ENCODE measurements at regions not wholly inside any gene's neighbourhood (a gene's known extent, or its start where the extent isn't known, plus 50 kb on each side); places are given as distances from the start of the nearest gene placed in this dataset.

- Mint-ChIP-seq H3K4me1 (ENCODE audit: low read depth) (peaks cover 38% of the 10 kb centered on the region), H3K27ac (no peak overlapping the region), H3K9me3 (no peaks in the 10 kb centered on the region), H3K27me3 (peaks cover 57% of the 10 kb centered on the region), H3K4me3 (no peak overlapping the region), H3K36me3 (ENCODE audit: low read depth) (no peaks in the 10 kb centered on the region)
- intact Hi-C loops (cut with micrococcal nuclease), result loop anchor here (5.0 to 10.0 kb wide), 2 partner anchors 270 to 408 kb away; no protein-coding TSS in a partner anchor
These were observed 101.7 kb upstream of the SPRY2 start for GRCh38 chr13:80442609-80443008.

DNA sequence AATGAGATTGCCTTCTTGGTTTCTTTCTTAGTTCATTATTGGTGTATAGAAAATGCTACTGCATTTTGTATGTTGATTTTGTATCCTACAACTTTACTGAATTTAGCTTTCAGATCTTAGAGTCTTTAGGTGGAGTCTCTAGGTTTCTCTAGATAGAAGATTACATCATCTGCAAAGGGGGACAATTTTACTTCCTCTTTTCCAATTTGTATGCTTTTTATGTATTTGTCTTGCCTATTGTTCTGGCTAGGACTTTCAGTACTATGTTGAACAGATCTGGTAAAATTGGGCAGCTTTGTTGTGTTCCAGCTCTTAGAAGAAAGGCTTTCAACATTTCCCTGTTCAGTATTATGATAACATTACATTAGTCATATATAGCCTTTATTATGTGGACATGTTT, 101.0 kb upstream of the SPRY2 start:
- H3K9me3 Mint-ChIP-seq, result no peaks in the 10 kb centered on the region
- no peaks in the 10 kb centered on the region for H3K36me3 Mint-ChIP-seq (ENCODE audit: low read depth)
- H3K27me3 Mint-ChIP-seq, result peaks cover 55% of the 10 kb centered on the region
- no peak overlapping the region for H3K4me3 Mint-ChIP-seq
- no peak overlapping the region for H3K27ac Mint-ChIP-seq
- intact Hi-C loops (cut with micrococcal nuclease), result loop anchor here (5.0 to 10.0 kb wide), 2 partner anchors 270 to 407 kb away; no protein-coding TSS in a partner anchor
- peaks cover 38% of the 10 kb centered on the region for H3K4me1 Mint-ChIP-seq (ENCODE audit: low read depth)

DNA sequence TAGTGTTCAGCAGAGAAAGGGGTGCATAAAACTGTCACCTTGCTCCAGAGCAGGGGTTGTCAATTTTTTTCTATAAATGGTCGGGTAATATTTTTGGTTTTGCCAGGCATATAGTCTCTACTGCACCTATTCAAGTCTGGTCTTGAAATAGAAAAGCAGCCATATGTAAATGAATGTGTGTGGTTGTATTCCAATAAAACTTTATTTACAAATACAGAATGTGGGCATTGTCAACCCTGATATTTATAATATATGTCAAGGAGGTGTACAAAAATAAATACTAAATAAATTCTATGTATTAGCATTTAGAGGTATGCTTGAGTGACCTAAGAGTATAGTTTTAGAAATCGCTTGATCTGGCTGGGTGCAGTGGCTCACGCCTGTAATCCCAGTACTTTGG, 97.6 kb upstream of the SPRY2 start:
- Mint-ChIP-seq H3K27ac (no peak overlapping the region), H3K36me3 (ENCODE audit: low read depth) (no peaks in the 10 kb centered on the region), H3K27me3 (peaks cover 46% of the 10 kb centered on the region), H3K9me3 (no peaks in the 10 kb centered on the region), H3K4me3 (no peak overlapping the region), H3K4me1 (ENCODE audit: low read depth) (peaks cover 17% of the 10 kb centered on the region)
- intact Hi-C loops (cut with micrococcal nuclease), result no loop called here

GRCh38 chr13:80437231-80437630, 96.3 kb upstream of the SPRY2 start:
- intact Hi-C loops (cut with micrococcal nuclease), result no loop called here
- Mint-ChIP-seq H3K4me3 (no peak overlapping the region), H3K9me3 (no peaks in the 10 kb centered on the region), H3K4me1 (ENCODE audit: low read depth) (peaks cover 7% of the 10 kb centered on the region), H3K27me3 (peaks cover 39% of the 10 kb centered on the region), H3K36me3 (ENCODE audit: low read depth) (no peaks in the 10 kb centered on the region), H3K27ac (no peak overlapping the region)

DNA sequence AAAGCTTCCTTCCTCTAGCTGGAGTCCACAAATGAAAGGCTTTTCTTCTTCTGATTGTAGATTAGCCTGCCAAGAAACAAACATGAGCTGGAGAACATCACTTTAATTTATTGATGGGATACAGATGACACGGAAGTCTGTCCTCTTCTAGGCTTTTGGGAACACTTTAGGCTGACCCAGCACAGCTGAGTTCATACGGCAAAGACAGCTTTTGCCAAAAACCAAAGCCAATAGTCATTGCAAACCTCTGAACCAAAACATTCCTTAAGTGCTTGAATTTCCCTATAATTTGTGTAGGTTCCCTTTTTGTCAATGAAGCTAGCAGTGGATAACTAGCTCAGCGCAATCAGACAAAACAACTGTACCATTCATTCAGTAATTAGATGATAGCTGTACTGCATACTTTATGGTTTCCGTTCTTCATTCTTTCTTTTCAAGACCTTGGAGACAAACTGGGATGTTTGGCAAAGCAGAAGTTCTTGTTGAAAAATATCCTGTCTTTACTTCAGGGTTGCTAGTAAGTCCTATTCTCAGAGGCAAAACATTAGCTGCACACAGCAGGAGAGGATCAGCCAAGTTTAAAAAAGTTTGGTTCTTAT, 95.7 kb upstream of the SPRY2 start:
- Mint-ChIP-seq H3K27me3 (peaks cover 35% of the 10 kb centered on the region), H3K4me3 (no peak overlapping the region), H3K27ac (no peak overlapping the region), H3K36me3 (ENCODE audit: low read depth) (no peaks in the 10 kb centered on the region), H3K4me1 (ENCODE audit: low read depth) (peaks cover 1% of the 10 kb centered on the region), H3K9me3 (no peaks in the 10 kb centered on the region)
- intact Hi-C loops (cut with micrococcal nuclease), result no loop called here

GRCh38 chr13:80430561-80430960, 89.6 kb upstream of the SPRY2 start:
- Mint-ChIP-seq H3K4me1 (ENCODE audit: low read depth) (peaks cover 7% of the 10 kb centered on the region), H3K4me3 (no peak overlapping the region), H3K27ac (no peak overlapping the region), H3K27me3 (peaks cover 17% of the 10 kb centered on the region), H3K9me3 (no peaks in the 10 kb centered on the region), H3K36me3 (ENCODE audit: low read depth) (no peaks in the 10 kb centered on the region)
- intact Hi-C loops (cut with micrococcal nuclease), result no loop called here

DNA sequence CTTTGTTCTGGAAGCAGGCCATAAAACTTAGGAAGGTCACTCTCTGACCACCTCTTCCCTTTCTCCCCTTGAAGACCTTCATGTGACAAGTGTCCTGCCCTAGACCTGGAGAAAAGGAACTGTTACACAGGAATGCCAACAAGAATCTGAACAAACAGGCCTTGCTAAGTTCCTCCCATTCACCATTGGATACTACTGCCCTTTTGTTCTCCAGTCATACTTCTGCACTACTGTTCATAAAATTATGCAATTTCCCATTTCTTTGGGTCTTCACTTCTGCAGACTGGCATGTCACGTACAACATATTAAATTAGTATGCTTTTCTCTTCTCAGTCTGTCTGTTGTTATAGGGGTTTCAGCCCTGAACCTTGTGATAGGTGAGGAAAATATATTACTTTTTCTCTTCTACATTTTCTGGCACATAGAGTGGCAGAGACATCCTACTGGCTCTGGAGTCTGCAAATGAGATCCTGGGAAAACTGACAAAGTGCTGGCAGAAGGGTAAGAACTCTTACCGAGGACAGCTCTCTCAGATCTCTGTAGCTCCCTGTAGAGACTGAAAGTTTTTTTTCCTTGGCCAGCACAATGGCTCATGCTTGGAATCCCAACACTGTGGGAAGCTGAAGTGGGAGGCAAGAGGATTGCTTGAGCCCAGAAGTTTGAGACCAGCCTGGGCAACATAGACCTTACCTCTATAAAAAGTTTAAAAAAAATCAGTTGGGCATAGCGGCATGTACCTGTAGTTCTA, 87.6 kb upstream of the SPRY2 start:
- no peaks in the 10 kb centered on the region for H3K36me3 Mint-ChIP-seq (ENCODE audit: low read depth)
- H3K4me3 Mint-ChIP-seq, result no peak overlapping the region
- no peak overlapping the region for H3K27ac Mint-ChIP-seq
- H3K27me3 Mint-ChIP-seq, result peaks cover 15% of the 10 kb centered on the region
- intact Hi-C loops (cut with micrococcal nuclease), result no loop called here
- peaks cover 20% of the 10 kb centered on the region for H3K9me3 Mint-ChIP-seq
- peaks cover 7% of the 10 kb centered on the region for H3K4me1 Mint-ChIP-seq (ENCODE audit: low read depth)

DNA sequence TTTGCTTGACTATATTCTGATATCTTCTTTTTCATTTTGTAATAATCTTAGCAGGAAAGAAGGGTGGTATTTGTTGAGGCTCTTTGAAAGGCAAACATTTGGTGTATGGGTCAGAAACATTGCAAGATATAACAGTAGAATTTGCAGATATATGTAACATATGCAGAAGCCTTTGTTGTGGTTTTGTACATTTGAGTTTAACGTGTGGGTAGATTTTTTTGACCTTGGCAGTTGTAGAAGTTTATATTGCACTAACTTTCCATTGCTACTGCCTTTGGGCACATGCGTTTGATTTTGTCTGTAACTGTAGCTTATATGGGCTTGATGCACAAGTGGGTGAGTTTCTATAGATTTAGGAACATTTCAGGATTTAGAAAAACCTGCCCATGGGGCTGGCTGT, 78.5 kb upstream of the SPRY2 start:
- Mint-ChIP-seq H3K4me3 (no peak overlapping the region), H3K27me3 (no peaks in the 10 kb centered on the region), H3K4me1 (ENCODE audit: low read depth) (no peaks in the 10 kb centered on the region), H3K9me3 (peaks cover 37% of the 10 kb centered on the region), H3K27ac (no peak overlapping the region), H3K36me3 (ENCODE audit: low read depth) (no peaks in the 10 kb centered on the region)
- intact Hi-C loops (cut with micrococcal nuclease), result no loop called here

DNA sequence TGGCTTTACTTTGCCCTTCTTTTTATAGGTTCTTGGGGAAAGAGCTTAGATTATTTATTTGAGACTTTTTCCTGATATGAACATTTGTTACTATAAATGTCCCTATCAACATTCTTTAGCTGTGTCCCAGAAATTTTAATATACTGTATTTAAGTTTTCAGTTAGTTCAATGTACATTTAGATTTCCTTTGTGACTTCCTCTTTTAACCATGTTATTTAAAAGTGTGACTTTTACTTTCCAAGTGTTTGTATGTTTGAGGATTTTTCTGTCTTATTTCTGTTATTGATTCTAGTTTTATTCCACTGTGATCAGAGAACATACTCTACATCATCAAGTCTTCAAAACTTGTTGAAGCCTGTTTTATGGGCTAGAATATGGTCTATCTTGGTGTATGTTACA, 72.7 kb upstream of the SPRY2 start:
- Mint-ChIP-seq H3K4me1 (ENCODE audit: low read depth) (no peaks in the 10 kb centered on the region), H3K27me3 (no peaks in the 10 kb centered on the region), H3K4me3 (no peak overlapping the region), H3K27ac (no peak overlapping the region), H3K9me3 (peaks cover 9% of the 10 kb centered on the region), H3K36me3 (ENCODE audit: low read depth) (no peaks in the 10 kb centered on the region)
- intact Hi-C loops (cut with micrococcal nuclease), result no loop called here

DNA sequence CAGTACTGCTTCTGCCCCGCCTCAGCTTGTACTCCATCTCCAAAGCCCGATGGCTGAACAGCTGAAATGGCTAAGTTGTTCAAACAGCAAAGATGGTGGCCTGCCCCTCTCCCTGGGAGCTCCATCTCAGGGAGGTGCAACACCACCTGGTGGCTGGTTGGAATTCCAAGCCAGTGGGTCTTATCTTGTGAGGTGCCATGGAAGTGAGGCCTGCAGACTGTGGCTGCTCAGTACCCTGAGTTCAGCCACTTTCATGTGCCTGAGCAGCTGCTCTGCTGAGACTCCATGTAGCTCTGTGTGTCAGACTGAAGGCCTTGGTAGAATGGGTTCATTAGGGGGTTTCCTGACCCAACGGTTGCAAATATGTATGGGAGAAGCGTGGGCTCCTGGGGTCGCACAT, 67.3 kb upstream of the SPRY2 start:
- Mint-ChIP-seq H3K27ac (no peak overlapping the region), H3K27me3 (no peaks in the 10 kb centered on the region), H3K36me3 (ENCODE audit: low read depth) (no peaks in the 10 kb centered on the region), H3K4me1 (ENCODE audit: low read depth) (no peaks in the 10 kb centered on the region), H3K4me3 (no peak overlapping the region), H3K9me3 (peaks cover 36% of the 10 kb centered on the region)
- intact Hi-C loops (cut with micrococcal nuclease), result no loop called here

DNA sequence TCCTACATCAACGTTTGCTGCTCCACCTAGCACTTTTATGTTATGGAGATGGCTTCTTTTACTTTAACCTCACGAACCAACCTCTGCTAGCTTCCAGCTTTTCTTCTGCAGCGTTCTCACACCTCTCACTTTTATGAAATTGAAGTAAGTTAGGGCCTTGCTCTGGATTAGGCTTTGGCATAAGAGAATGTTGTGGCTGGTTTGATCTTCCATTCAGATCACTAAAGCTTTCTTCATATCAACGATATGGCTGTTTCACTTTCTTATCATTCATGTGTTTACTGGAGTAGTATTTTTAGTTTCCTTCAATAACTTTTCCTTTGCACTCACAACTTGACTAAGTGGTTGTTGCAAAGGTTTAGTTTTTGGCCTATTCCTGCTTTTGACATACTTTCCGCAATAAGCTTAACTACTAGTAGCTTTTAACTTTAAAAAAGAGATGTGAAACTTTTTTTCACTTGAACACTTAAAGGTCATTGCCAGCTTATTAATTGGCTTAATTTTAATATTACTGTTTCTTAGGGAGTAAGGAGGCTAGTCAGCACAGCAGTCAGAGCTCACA, 60.0 kb upstream of the SPRY2 start:
- H3K36me3 Mint-ChIP-seq (ENCODE audit: low read depth), result no peaks in the 10 kb centered on the region
- no peak overlapping the region for H3K27ac Mint-ChIP-seq
- no peak overlapping the region for H3K4me3 Mint-ChIP-seq
- peaks cover 23% of the 10 kb centered on the region for H3K9me3 Mint-ChIP-seq
- peaks cover 18% of the 10 kb centered on the region for H3K27me3 Mint-ChIP-seq
- peaks cover 13% of the 10 kb centered on the region for H3K4me1 Mint-ChIP-seq (ENCODE audit: low read depth)
- intact Hi-C loops (cut with micrococcal nuclease), result no loop called here

DNA sequence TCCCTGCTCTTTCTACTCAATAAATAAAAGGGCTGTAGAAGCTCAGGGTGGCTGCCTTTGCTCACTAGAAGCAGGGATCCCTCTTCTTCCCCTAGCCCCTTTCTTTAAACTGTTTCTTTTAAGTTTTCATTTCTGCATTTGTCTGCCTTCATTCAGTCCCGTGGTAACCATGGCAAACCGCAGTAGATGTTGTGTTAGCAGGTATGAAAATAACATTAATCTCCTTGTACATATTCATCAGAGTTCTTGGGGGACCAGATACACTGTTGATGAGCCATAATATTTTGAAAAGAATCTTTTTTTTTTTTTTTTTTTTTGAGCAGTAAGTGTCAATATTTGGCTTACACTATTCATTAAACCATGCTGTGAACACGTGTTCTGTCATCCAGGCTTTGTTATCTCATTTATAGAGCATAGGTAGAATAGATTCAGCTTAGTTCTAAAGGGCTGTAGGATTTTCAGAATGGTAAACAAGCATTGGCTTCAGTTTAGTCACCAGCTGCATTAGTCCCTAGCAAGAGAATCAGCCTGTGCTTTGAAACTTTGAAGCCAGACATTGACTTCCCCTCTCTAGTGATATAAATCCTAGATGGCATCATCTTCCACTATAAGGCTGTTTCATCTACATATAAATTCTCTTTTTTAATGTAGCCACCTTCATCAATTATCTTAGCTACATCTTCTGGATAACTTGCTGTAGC, 59.4 kb upstream of the SPRY2 start:
- Mint-ChIP-seq H3K4me3 (no peak overlapping the region), H3K36me3 (ENCODE audit: low read depth) (no peaks in the 10 kb centered on the region), H3K9me3 (peaks cover 21% of the 10 kb centered on the region), H3K27me3 (peaks cover 18% of the 10 kb centered on the region), H3K27ac (no peak overlapping the region), H3K4me1 (ENCODE audit: low read depth) (peaks cover 13% of the 10 kb centered on the region)
- intact Hi-C loops (cut with micrococcal nuclease), result no loop called here

- H3K27ac Mint-ChIP-seq, result no peak overlapping the region
- H3K36me3 Mint-ChIP-seq (ENCODE audit: low read depth), result no peaks in the 10 kb centered on the region
- H3K27me3 Mint-ChIP-seq, result peaks cover 18% of the 10 kb centered on the region
- intact Hi-C loops (cut with micrococcal nuclease), result no loop called here
- H3K9me3 Mint-ChIP-seq, result peaks cover 21% of the 10 kb centered on the region
- H3K4me1 Mint-ChIP-seq (ENCODE audit: low read depth), result peaks cover 13% of the 10 kb centered on the region
- H3K4me3 Mint-ChIP-seq, result no peak overlapping the region
These were observed 58.6 kb upstream of the SPRY2 start for GRCh38 chr13:80399340-80400163.

All from dendritic cell treated with granulocyte-macrophage colony-stimulating factor and Interleukin-4, amounts not matched to agents 40 ng/mL and 50 ng/mL, for 4 days (primary cell).